IPS-NIHi7 (cell line): ENCODE measurements at regions not wholly inside any gene's neighbourhood (a gene's known extent, or its start where the extent isn't known, plus 50 kb on each side); places are given as distances from the start of the nearest gene placed in this dataset.

Experiments used
- DNase-seq: peaks from one replicate; pipeline ENCODE4 v3.0.0; 2012; ENCODE audit warnings: mixed read lengths; ENCODE audit errors: extremely low spot score

GRCh38 chr21:23780326-23780725 is 1827.0 kb downstream of the MRPL39 start:
- DNase-seq: no peak

- DNase-seq: no peak
Observed at GRCh38 chr21:23743821-23744220, 1863.5 kb downstream of the MRPL39 start.

GRCh38 chr21:23740463-23740862 is 1866.8 kb downstream of the MRPL39 start:
- DNase-seq: no peak

- DNase-seq: no peak
Observed at GRCh38 chr21:23732776-23733175, 1874.5 kb downstream of the MRPL39 start.

GRCh38 chr21:23729331-23729730 is 1878.0 kb downstream of the MRPL39 start:
- DNase-seq: no peak

GRCh38 chr21:23725576-23725975 is 1881.7 kb downstream of the MRPL39 start:
- no peak for DNase-seq

- DNase-seq: no peak
Observed at GRCh38 chr21:23718446-23719285, 1888.6 kb downstream of the MRPL39 start.

GRCh38 chr21:23712166-23712565 is 1895.1 kb downstream of the MRPL39 start:
- no peak for DNase-seq

GRCh38 chr21:23706431-23706830 is 1900.8 kb downstream of the MRPL39 start:
- DNase-seq: no peak

- no peak for DNase-seq
Observed at GRCh38 chr21:23699402-23699801, 1907.9 kb downstream of the MRPL39 start.

GRCh38 chr21:23698619-23699018 is 1908.7 kb downstream of the MRPL39 start:
- no peak for DNase-seq

GRCh38 chr21:23695443-23695842 is 1911.8 kb downstream of the MRPL39 start:
- DNase-seq: no peak

- DNase-seq: no peak
Observed at GRCh38 chr21:23694390-23694789, 1912.9 kb downstream of the MRPL39 start.

- no peak for DNase-seq
Observed at GRCh38 chr21:23690316-23690715, 1917.0 kb downstream of the MRPL39 start.

GRCh38 chr21:23686737-23687523 is 1920.4 kb downstream of the MRPL39 start:
- DNase-seq: no peak

- DNase-seq: no peak
Observed at GRCh38 chr21:23684431-23684830, 1922.8 kb downstream of the MRPL39 start.

- DNase-seq: no peak
Observed at GRCh38 chr21:23664193-23664694, 1943.0 kb downstream of the MRPL39 start.

- no peak for DNase-seq
Observed at GRCh38 chr21:23660560-23660959, 1946.7 kb downstream of the MRPL39 start.

- no peak for DNase-seq
Observed at GRCh38 chr21:23644768-23645167, 1962.5 kb downstream of the MRPL39 start.

GRCh38 chr21:23639721-23640120 is 1967.6 kb downstream of the MRPL39 start:
- DNase-seq: no peak

- DNase-seq: no peak
Observed at GRCh38 chr21:23638131-23638695, 1969.1 kb downstream of the MRPL39 start.

GRCh38 chr21:23633447-23633940 is 1973.8 kb downstream of the MRPL39 start:
- DNase-seq: no peak
